ENCODE measurements at regions not wholly inside any gene's neighbourhood (a gene's known extent, or its start where the extent isn't known, plus 50 kb on each side); places are given as distances from the start of the nearest gene placed in this dataset.
"Not testable (repeated sequence)": the region's sequence is repeated elsewhere in the genome, so short reads cannot be mapped to it uniquely, and the experiment has no call there.

DNA sequence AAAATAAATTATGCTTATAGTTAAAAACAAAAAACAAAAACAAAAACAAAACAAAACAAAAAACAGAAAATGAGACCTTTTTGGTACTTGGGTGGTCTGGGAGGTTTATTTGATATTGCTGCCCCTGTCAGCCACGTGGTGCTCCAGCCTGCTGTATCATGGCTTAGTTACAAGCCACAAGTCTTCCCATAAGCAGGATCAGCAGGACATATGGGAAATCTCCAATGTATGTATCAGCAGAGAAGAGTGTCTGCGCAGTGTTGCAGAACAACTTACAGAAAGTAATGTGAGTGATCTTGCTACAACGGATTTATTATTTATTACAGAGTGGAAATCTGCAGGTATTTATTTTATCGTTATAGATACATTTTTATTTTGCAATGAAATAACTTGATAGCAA, 423.0 kb upstream of the TMPRSS15 start:
- no peak for DNase-seq (ENCODE audit: low read depth in 2 of 2)

DNA sequence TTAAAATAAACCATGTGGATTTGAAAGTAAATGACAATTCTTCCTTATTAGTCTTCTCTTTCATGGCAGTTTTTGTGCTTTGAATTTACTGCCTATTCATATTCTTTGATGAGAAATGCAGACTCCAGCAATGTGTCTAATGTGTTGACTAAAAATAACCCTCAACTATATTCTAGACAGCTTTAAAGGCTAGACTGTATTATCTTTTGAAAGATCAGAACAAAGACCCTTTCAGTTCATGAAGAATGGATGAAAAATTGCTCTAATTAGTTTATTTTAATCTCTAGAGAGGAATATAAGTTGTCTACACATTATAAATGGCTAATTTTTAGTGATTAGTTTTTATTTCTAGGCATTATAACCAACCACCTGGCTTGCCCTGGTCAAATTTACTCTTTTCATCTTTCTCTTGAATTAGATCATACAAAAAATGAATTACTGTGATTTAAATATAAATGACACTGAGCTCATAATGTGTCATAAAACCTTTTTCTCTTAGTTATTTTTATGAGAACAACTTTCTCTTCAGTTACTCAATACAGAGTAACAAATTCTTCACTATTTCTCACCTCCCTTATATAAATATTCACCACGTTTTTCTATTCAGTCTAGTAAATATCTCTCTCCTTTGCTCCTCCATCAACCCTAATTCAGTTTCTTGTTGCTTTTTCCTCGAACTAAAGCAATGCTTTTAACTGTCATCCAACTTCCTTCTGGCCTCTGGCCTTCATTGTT, 428.5 kb upstream of the TMPRSS15 start:
- no peak for DNase-seq (ENCODE audit: low read depth in 2 of 2)

DNA sequence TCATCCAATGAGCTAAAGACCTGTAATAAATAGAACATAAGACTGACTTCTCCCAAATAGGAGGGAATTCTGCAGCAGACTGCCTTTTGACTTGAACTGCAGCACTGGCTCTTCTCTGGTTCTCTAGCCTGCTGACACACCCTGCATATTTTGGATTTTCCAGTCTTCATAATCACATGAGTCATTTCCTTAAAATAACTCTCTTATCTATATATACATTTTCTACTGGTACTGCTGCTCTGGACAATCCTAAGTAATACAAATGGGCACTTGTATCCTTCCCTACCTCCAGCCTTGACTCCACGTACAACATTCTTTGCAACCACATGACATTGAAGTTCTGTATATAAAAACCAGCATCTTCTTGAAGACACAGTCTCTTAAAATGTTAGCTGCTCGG, 429.4 kb upstream of the TMPRSS15 start:
- no peak for DNase-seq (ENCODE audit: low read depth in 2 of 2)

DNA sequence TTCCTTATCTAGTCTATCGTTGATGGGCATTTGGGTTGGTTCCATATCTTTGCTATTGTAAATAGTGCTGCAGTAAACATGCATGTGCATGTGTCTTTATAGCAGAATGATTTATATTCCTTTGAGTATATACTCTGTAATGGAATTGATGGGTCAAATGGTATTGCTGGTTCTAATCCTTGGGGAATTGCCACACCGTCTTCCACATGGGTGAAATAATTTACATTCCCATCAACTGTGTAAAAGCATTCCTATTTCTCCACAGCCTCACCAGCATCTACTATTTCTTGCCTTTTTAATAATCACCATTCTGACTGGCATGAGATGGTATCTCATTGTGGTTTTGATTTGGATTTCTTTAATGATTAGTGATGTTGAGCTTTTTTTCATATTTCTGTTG, 430.5 kb upstream of the TMPRSS15 start:
- not testable (repeated sequence) for DNase-seq (ENCODE audit: low read depth in 2 of 2)

DNA sequence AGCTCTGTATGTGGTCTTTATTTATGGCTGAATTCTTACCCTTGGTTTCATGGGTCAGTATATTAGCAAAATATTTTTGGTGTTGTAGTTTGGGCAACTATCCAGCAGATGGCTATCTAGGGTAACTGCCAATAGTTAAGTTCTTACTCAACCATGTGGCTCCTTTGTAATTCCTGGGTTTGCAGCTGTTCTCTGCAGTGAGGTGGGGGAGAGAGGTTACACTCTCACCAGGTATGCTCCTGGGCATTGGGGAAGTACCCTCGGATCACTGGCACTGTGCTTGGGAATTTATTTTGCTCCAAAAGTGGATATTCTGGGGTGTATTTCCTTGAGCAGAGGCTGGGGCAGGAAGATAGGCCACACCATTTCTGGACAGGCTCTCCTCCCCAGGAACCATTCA, 436.7 kb upstream of the TMPRSS15 start:
- DNase-seq (ENCODE audit: low read depth in 2 of 2) = no peak

DNA sequence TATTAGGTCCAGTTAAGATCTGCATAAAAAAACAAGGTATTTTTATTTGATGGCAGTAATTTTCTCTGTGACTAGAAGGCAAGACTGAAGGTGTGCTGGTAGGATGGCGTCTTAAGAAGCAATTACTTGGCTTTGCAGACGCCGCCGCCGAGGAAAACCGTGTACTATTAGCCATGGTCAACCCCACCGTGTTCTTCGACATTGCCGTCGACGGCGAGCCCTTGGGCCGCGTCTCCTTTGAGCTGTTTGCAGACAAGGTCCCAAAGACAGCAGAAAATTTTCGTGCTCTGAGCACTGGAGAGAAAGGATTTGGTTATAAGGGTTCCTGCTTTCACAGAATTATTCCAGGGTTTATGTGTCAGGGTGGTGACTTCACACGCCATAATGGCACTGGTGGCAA, 454.0 kb upstream of the TMPRSS15 start:
- not testable (repeated sequence) for DNase-seq (ENCODE audit: low read depth in 2 of 2)

DNA sequence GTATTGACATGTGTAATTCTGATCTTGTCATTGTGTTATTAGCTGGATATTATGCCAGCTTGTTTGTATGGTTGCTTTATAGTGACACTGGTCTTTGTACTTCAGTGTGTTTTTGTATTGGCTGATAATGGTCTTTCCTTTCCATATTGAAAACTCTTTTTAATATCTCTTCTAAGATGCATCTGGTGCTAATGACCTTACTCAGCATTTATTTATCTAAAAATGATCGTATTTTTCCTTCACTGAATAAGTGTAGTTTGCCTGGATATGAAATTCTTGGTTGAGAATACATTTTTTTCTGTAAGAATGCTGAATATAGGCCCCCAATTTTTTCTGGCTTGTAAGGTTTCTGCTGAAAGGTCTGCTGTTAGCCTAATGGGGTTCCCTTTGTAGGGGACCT, 465.5 kb upstream of the TMPRSS15 start:
- DNase-seq (ENCODE audit: low read depth in 2 of 2) = no peak

DNA sequence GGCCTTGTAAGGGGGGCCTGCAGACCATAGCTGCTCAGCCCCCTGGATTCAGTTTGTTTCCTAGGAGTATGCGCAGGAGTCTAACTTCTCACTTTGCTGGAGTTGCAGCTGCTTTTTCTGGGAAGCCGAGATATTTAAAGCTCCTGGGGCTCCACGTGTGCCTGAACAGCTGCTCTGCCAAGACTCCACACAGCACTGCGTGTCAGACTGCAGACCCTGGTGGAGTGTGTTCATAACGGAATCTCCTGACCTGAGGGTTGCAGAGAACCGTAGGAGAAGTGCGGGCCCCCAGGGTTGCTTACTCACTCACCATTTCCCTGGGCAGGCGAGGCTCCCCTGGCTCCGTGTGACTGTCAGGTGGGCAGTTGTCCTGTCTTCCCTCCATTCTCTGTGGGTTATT, 474.3 kb upstream of the TMPRSS15 start:
- no peak for DNase-seq (ENCODE audit: low read depth in 2 of 2)

DNA sequence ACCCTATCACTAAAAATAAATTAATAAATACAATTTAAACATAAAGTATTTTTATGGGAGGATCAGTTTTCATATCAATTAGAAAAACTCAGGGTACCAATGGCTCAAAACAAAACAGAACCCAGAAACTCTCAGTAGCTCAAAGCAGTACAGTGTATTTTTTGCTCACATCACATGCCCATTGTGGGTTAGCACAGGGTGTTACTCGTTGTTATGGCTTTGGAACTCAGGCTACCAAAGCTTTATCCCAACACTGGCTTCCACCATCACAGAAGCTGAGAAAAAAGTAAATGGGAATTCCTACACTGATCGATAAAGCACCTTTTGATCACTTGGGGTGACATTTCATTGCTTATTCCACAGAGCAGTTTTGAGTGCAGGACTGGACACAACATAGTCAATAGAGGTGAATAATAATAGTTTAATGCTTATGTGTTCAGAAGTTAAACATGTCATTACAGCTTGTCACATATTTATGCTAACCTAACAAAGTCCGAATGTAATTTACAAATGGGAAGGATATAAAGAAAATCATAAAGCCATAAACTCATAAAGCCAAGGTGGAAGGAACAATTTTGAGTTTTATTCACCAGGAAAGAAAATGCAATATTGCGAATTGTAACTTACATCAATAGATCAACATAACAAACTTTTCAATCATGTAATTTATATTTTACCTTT, 484.5 kb upstream of the TMPRSS15 start:
- DNase-seq (ENCODE audit: low read depth in 2 of 2) = no peak

DNA sequence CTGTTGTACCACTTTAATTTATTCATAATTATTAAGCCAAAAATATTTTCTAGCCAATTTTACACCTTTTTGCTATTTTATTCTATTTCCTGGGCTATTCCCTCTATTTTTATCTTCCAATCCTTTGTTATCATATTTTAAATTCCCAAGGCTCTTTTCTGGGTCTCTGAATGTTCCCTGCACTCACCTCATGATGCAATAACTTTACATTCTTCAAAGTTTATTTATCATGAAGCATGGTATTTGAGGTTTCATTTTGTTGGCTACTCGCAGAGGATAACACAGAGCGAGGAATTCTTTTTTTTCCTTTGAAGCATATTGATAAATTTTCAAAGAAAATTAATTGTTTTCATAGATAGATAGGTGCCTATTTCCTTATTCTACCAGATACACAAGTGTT, 489.8 kb upstream of the TMPRSS15 start:
- no peak for DNase-seq (ENCODE audit: low read depth in 2 of 2)

DNA sequence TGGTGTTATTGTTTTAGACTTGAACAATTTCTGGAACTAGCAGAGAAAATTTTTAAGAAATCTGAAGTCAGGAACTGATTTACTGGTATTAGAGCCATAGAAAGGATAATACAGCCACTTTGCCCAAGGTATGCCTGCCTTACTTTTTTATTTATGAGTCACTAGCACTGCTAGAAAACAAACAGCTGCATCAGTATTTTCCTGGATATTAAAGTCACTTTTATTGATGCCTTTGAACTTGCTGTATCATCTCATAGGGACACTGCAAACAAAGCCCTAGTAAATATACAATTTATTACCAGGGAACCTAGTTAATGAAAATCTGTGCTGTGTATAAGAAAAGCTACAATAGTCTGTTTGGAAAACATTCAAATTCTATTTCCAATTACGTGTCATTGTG, 490.8 kb upstream of the TMPRSS15 start:
- no peak for DNase-seq (ENCODE audit: low read depth in 2 of 2)

DNA sequence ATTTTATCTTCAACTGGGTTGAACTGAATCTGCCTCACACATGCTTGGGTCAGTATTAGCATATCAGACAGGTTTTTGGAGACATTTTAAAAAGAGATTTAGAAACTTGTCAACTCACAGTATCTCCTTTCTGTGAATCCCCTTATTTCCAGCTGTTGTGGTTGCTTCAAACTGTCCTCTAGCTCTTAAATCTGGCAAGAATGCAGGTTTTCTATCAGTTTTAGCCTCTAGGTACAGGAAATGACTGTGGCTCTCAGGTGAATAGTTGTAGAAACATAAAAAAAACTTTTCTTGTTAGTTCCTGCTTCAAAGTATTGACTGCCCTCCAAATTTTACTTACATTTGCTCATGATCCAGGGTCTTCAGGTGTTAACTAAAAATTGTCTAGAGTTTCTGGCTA, 495.7 kb upstream of the TMPRSS15 start:
- DNase-seq (ENCODE audit: low read depth in 2 of 2) = no peak

DNA sequence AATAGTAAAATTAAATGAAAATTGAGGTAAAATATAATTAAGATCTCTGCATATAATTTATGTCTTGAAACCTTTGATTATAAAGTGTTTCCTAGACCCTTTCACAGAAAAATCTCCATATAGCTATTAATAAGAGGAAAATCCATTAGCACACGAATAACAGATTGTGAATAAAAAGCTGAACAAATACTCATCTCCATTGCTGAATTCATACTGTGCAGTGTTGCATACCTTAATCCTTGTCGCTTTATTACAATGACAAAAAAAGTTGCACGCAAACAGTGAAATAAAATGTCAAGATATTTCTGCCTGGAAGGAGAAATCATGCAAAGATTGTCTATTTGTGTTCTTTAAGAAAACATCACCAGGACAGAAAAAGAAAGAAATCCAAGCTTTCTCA, 499.1 kb upstream of the TMPRSS15 start:
- no peak for DNase-seq (ENCODE audit: low read depth in 2 of 2)

DNA sequence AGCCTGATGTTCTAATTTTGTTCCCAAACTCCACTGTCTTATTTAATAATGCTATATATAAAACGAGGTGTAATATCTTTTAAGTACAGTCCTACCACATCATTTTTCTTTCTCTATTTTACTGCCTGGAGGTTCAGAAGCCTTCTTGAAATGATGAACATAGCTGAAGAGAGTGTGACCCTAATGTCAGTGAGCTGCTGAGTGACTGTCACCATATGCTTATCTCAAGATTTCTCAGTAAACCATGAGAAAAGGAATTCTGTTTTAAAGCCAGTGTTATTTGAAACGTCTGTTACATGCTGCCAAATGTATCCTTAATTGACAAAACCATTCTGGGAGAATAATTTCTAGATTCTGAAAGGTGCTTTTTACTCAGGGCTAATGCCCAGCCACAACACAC, 503.5 kb upstream of the TMPRSS15 start:
- no peak for DNase-seq (ENCODE audit: low read depth in 2 of 2)

DNA sequence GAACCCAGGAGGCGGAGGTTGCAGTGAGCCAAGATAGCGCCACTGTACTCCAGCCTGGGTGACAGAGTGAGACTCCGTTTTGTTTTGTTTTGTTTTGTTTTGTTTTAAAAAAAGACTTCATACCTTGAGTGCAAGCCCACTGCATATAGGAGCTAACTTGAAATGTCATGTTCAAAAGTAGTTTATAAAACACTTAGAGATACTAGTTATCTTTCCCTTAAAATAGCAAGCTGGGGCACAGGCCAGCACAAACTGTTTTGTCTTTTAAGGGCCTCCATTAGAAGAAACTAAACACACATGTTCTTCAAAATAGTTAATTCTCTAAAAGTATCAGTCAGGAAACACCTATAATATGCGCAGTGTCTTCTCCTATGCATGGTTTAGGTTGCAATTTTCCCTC, 505.1 kb upstream of the TMPRSS15 start:
- DNase-seq (ENCODE audit: low read depth in 2 of 2) = no peak

DNA sequence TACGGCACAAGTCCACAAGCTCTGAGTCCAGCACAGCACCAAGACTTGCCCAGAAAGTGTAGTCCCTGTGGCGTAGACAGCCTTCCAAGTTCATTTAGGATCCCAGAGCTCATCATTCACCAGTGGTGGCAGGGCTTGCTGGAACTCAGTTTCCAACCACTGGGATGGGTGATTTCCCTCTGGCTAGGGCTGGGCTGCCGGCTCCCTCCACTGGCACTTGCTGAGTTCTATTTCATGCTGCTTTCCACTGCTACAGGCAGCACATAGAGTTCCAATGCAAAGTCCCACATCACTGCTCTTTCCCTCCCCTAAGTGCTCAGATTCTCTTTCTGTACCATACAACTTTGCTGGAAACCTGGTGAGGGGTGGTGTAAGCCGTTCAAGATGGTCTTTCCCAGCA, 510.3 kb upstream of the TMPRSS15 start:
- no peak for DNase-seq (ENCODE audit: low read depth in 2 of 2)

DNA sequence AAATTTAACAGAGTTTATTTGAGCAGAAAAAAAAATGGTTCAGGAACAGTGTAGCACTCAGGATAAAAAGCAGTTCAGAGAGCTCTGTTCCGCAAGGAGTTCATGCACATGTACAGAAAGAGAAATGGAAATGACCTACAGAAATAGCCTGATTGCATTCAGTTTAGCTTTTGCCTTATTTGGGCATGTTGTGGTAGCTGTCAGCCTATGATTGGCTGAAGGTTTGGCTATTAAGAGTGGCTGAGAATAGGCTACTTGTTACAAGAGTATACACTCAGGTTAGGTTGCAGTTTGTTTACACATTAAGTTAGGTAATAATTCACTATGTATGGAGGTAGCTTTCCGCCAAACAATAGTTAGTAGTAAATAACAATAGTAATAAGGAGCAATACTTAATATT, 511.0 kb upstream of the TMPRSS15 start:
- no peak for DNase-seq (ENCODE audit: low read depth in 2 of 2)

DNA sequence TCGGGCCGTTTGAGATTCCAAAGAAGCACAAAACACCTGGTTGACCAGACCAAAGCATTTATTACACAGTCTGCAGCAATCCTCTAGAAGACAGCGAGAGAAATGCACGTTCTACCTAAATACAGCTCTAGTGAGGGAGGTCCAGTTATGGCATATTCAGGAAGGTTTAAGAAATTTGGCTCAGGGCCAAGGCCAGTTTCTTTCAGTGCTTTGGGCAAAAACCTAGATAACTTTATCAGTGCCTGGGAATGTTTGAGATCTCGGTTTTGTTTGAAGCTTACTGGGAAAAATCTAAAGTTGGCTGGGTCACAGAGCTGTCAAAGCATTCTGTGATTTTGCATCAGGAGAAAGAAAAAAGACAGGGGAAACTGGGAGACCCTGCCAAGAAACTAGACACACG, 514.0 kb upstream of the TMPRSS15 start:
- no peak for DNase-seq (ENCODE audit: low read depth in 2 of 2)

DNA sequence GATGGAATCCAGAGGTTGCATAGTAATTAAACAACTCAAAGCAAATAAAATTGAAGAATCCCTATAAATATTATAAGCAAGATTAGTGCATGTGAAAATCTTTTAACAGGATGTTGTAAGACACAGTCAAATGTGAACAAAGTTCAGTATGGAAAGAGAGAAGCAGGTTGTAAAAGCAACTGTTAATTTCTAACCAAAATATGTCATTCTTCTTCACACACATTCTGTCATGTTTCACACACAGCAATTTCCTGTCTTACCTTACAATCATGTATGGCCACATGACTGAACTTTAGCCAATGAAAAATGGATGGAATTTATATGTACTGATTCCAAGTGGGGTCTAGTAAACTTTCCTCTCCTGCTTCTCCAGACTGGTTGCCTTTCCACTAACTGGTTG, 527.7 kb upstream of the TMPRSS15 start:
- DNase-seq (ENCODE audit: low read depth in 2 of 2) = no peak

DNA sequence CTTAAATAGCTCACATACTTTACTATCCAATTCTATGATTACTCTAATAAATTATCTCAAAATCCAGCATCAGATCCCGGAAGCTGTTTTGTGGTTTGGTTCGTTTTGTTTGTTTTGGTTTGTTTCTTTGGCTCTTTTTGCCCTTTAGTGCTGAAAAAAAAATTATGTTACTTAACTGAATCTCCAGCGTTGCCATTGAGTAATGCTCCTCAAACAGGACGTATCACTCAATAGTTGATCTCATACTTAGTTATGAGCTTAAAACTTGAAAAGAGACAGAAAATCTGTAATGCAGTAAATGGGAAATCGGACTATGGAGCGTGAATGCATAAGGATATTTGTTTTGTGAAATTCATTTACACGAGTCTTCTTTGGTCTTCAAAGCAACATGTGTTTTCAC, 533.8 kb upstream of the TMPRSS15 start:
- DNase-seq (ENCODE audit: low read depth in 2 of 2) = no peak

DNA sequence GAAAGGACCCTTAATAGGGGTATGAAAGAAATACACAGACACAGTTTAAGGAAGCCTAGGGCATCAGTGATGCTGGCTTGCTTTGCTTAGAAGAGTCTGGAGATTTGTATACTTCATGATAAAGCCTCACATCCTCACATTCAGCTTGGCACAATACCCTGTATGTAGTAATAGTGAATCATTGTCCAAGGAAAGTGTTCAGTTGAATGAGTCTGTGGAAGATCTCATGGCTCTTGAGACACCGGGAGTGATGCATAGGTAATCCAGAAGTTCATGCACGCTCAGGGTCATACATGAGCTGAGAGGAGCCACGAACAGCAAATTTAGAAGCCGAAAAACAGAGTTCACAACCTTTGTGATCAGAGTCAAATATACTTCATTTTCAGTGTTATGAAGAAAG, 537.2 kb upstream of the TMPRSS15 start:
- no peak for DNase-seq (ENCODE audit: low read depth in 2 of 2)

DNA sequence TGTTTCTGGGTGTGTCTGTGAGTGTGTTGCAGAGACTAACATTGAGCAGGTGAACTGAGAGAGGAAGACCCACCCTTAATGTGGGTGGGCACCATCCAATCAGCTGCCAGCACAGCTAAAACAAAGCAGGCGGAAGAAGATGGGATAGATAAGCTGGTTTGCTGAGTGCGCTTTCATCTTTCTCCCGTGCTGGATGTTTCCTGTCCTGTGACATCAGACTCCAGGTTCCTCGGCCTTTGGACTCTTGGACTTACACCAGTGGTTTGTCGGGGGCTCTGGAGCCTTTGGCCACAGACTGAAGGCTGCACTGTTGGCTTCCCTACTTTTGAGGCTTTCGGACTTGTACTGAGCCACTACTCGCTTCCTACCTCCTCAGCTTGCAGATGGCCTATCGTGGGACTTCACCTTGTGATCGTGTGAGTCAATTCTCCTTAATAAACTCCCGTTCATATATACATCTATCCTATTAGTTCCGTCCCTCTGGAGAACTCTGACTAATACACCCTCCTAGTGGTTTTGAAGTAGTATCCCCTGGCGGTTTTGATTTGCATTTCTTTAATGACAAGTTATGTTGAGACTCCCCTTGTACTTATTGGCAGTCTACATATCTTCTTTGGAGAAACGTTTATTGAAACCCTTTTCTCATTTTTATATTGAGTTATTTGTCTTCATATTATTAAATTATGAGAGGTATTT, 546.6 kb upstream of the TMPRSS15 start:
- DNase-seq (ENCODE audit: low read depth in 2 of 2) = no peak
